DND-41 (cell line): ENCODE measurements at regions not wholly inside any gene's neighbourhood (a gene's known extent, or its start where the extent isn't known, plus 50 kb on each side); places are given as distances from the start of the nearest gene placed in this dataset.

ENCODE experiments used
- ATAC-seq: fragments of 200-7000 bp; cut with Tn5 transposase; 3 replicates; pipeline ENCODE4 v1.9.1; 2021; ENCODE audit warnings: low read depth; ENCODE audit not compliant: insufficient read depth
- DNase-seq: peaks from one replicate; pipeline ENCODE4 v3.0.0-alpha.2; 2020
- H2AFZ ChIP-seq: 2 replicates; pipeline ENCODE4 v1.6.0; 2012; ENCODE audit warnings: low read depth, low read length
- H3K27ac ChIP-seq: 2 replicates; pipeline ENCODE4 v1.5.1; 2012; ENCODE audit warnings: low read length, inconsistent platforms
- H3K27me3 ChIP-seq: fragments of 200-600 bp; sonication (generic); 2 replicates; pipeline ENCODE4 v1.6.0; 2012; ENCODE audit warnings: low read length, mild to moderate bottlenecking, inconsistent platforms; ENCODE audit not compliant: insufficient read depth, poor library complexity
- H3K36me3 ChIP-seq: 2 replicates; pipeline ENCODE4 v1.5.1; 2012; ENCODE audit warnings: low read length, inconsistent platforms; ENCODE audit not compliant: insufficient read depth
- H3K4me1 ChIP-seq: 2 replicates; pipeline ENCODE4 v1.5.1; 2012; ENCODE audit warnings: mild to moderate bottlenecking, low read length; ENCODE audit not compliant: insufficient read depth
- H3K4me2 ChIP-seq: 2 replicates; pipeline ENCODE4 v1.6.0; 2012; ENCODE audit warnings: mild to moderate bottlenecking, moderate library complexity, low read length, inconsistent platforms; ENCODE audit not compliant: insufficient read depth
- H3K4me3 ChIP-seq, 2 experiments: fragments of 200-600 bp in 1 of 2; shearing (Covaris generic) in 1 of 2; 2 replicates each; pipeline ENCODE4 v1.5.1; 2012 to 2016; ENCODE audit warnings: inconsistent platforms in 2 of 2, low read length in 2 of 2, mild to moderate bottlenecking in 2 of 2, low read depth in 1 of 2, moderate library complexity in 1 of 2
- H3K79me2 ChIP-seq: 2 replicates; pipeline ENCODE4 v1.6.0; 2012; ENCODE audit warnings: low read length, inconsistent platforms; ENCODE audit not compliant: insufficient read depth
- H3K9ac ChIP-seq: 2 replicates; pipeline ENCODE4 v1.6.0; 2012; ENCODE audit warnings: low read depth, mild to moderate bottlenecking, inconsistent platforms, low read length, moderate library complexity
- H3K9me3 ChIP-seq: 2 replicates; pipeline ENCODE4 v1.5.1; 2012; ENCODE audit warnings: low read length, moderate library complexity, mild to moderate bottlenecking, inconsistent platforms; ENCODE audit not compliant: insufficient read depth, severe bottlenecking
- H4K20me1 ChIP-seq: 2 replicates; pipeline ENCODE4 v1.6.0; 2012; ENCODE audit warnings: low read length; ENCODE audit not compliant: insufficient read depth
- CTCF ChIP-seq: IDR thresholded peaks from 2 replicates; pipeline ENCODE4 v1.5.1; 2012; ENCODE audit warnings: borderline replicate concordance, low read length, moderate library complexity, mild to moderate bottlenecking; ENCODE audit not compliant: poor library complexity, severe bottlenecking; ENCODE audit errors: extremely low read depth
- EZH2 ChIP-seq: IDR thresholded peaks from 3 replicates; pipeline ENCODE4 v1.6.1; 2012; ENCODE audit warnings: borderline replicate concordance, low read depth, mild to moderate bottlenecking, moderate library complexity, low read length, inconsistent platforms; ENCODE audit not compliant: severe bottlenecking

GRCh38 chr7:46841248-46841647 lies 740.7 kb downstream of the TNS3 start:
- Histone ChIP-seq H3K79me2 (no peaks in the 10 kb centered on the region), H3K9ac (no peak overlapping the region), H4K20me1 (no peaks in the 10 kb centered on the region), H3K4me2 (no peak overlapping the region), H3K4me1 (no peaks in the 10 kb centered on the region), H3K4me3 (no peak overlapping the region), H3K36me3 (no peaks in the 10 kb centered on the region), H3K27ac (no peak overlapping the region), H2AFZ (no peak overlapping the region), H3K9me3 (no peaks in the 10 kb centered on the region), H3K27me3 (no peaks in the 10 kb centered on the region)
- ATAC-seq (no peak), DNase-seq (no peak)
- TF ChIP-seq EZH2: no peak
- TF ChIP-seq CTCF: no peak

- ATAC-seq (no peak), DNase-seq (no peak)
- no peak for TF ChIP-seq CTCF
- no peak for TF ChIP-seq EZH2
- H4K20me1 ChIP-seq: no peaks in the 10 kb centered on the region
- no peak overlapping the region for H3K27ac ChIP-seq
- no peaks in the 10 kb centered on the region for H3K4me1 ChIP-seq
- no peaks in the 10 kb centered on the region for H3K9me3 ChIP-seq
- no peaks in the 10 kb centered on the region for H3K79me2 ChIP-seq
- no peak overlapping the region for H3K4me2 ChIP-seq
- no peak overlapping the region for H3K4me3 ChIP-seq
- H2AFZ ChIP-seq: no peak overlapping the region
- no peaks in the 10 kb centered on the region for H3K27me3 ChIP-seq
- H3K36me3 ChIP-seq: no peaks in the 10 kb centered on the region
- no peak overlapping the region for H3K9ac ChIP-seq
Observed at GRCh38 chr7:46839651-46840050, 742.3 kb downstream of the TNS3 start.

GRCh38 chr7:46838463-46838862 lies 743.4 kb downstream of the TNS3 start:
- DNase-seq (no peak), ATAC-seq (no peak)
- Histone ChIP-seq H3K27me3 (no peaks in the 10 kb centered on the region), H3K36me3 (no peaks in the 10 kb centered on the region), H3K79me2 (no peaks in the 10 kb centered on the region), H3K4me1 (no peaks in the 10 kb centered on the region), H3K4me2 (no peak overlapping the region), H2AFZ (no peak overlapping the region), H3K4me3 (no peak overlapping the region), H3K9ac (no peak overlapping the region), H3K9me3 (no peaks in the 10 kb centered on the region), H3K27ac (no peak overlapping the region), H4K20me1 (no peaks in the 10 kb centered on the region)
- TF ChIP-seq CTCF (no peak), EZH2 (no peak)

GRCh38 chr7:46835556-46835955 lies 746.4 kb downstream of the TNS3 start:
- DNase-seq: no peak
- H3K4me2 ChIP-seq: no peak overlapping the region
- H4K20me1 ChIP-seq: no peaks in the 10 kb centered on the region
- H3K79me2 ChIP-seq: no peaks in the 10 kb centered on the region
- no peaks in the 10 kb centered on the region for H3K36me3 ChIP-seq
- H3K27ac ChIP-seq: no peak overlapping the region
- H3K4me3 ChIP-seq: no peak overlapping the region
- no peaks in the 10 kb centered on the region for H3K4me1 ChIP-seq
- no peak overlapping the region for H2AFZ ChIP-seq
- H3K9ac ChIP-seq: no peak overlapping the region
- H3K9me3 ChIP-seq: no peaks in the 10 kb centered on the region
- no peak for ATAC-seq
- no peaks in the 10 kb centered on the region for H3K27me3 ChIP-seq
- TF ChIP-seq EZH2 (no peak), CTCF (no peak)
